GM12878 (cell line): ENCODE measurements at regions not wholly inside any gene's neighbourhood (a gene's known extent, or its start where the extent isn't known, plus 50 kb on each side); places are given as distances from the start of the nearest gene placed in this dataset.

ENCODE experiments used
- ATAC-seq: fragments of 200-7000 bp; cut with Tn5 transposase; 3 replicates; pipeline ENCODE4 v1.9.1; 2020; ENCODE audit warnings: mild to moderate bottlenecking, moderate library complexity
- BruUV-seq: library from RNA; stranded (reverse); fragments of 400-500 nt; replicated peaks from 2 replicates; lab custom pipeline; 2021; lab: Mats Ljungman, UMichigan
- CTCF ChIA-PET: fragments of 300-600 bp; sonication (Branson Sonifier 250); formaldehyde crosslinking; extraction: SDS; loops from one replicate; lab custom pipeline; 2021; ENCODE audit warnings: inconsistent platforms; lab: Yijun Ruan, JAX
- POLR2A ChIA-PET: fragments of 350-600 bp; formaldehyde crosslinking; extraction: SDS; loops from one replicate; lab custom pipeline; 2021; ENCODE audit warnings: inconsistent platforms; lab: Charles Lee
- RAD21 ChIA-PET: fragments of 300-600 bp; sonication (Branson Sonifier 250); formaldehyde crosslinking; loops from one replicate; lab custom pipeline; 2023; ENCODE audit warnings: antibody characterized with exemption; ENCODE audit not compliant: unreplicated experiment; lab: Charles Lee
- SMC1A ChIA-PET: fragments of 300-600 bp; sonication (Branson Sonifier 250); formaldehyde crosslinking; loops from one replicate; lab custom pipeline; 2023; ENCODE audit not compliant: unreplicated experiment, uncharacterized antibody; lab: Charles Lee
- DNase-seq: peaks from one replicate; pipeline ENCODE4 v3.0.0-alpha.2; 2011; ENCODE audit warnings: low read depth, low spot score
- FAIRE-seq: peaks from 3 replicates; lab custom pipeline; 2011; peaks lifted over from hg19 to GRCh38; lab: Jason Lieb, UNC
- H2AFZ ChIP-seq: 2 replicates; pipeline ENCODE4 v1.6.0; 2011; ENCODE audit warnings: low read depth, low read length, control low read depth; ENCODE audit not compliant: control insufficient read depth
- H3K27ac ChIP-seq: 2 replicates; pipeline ENCODE4 v1.5.1; 2011; ENCODE audit warnings: control low read depth; ENCODE audit not compliant: control insufficient read depth, insufficient read depth
- H3K27me3 ChIP-seq, 2 experiments: replicated peaks in 1 of 2; 2 replicates each; pipeline versions ENCODE4 v1.6.0 to v1.6.1; 2011; ENCODE audit warnings: low read length in 1 of 2; ENCODE audit not compliant: control insufficient read depth in 2 of 2, insufficient read depth in 2 of 2
- H3K36me3 ChIP-seq, 2 experiments: 2 replicates each; pipeline ENCODE4 v1.5.1; 2011; ENCODE audit warnings: low read length in 1 of 2; ENCODE audit not compliant: control insufficient read depth in 2 of 2, insufficient read depth in 2 of 2
- H3K4me1 ChIP-seq: 2 replicates; pipeline ENCODE4 v1.6.1; 2011; ENCODE audit warnings: mild to moderate bottlenecking, low read length, moderate library complexity, mixed read lengths; ENCODE audit not compliant: control insufficient read depth, insufficient read depth
- H3K4me2 ChIP-seq: 2 replicates; pipeline ENCODE4 v1.6.0; 2011; ENCODE audit warnings: control low read depth; ENCODE audit not compliant: control insufficient read depth, insufficient read depth
- H3K4me3 ChIP-seq: fragments of 200-600 bp; sonication (generic); 2 replicates; pipeline ENCODE4 v1.5.1; 2016
- H3K79me2 ChIP-seq: 2 replicates; pipeline ENCODE4 v1.6.0; 2011; ENCODE audit warnings: low read length; ENCODE audit not compliant: control insufficient read depth, insufficient read depth
- H3K9ac ChIP-seq: 2 replicates; pipeline ENCODE4 v1.8.0; 2011; ENCODE audit warnings: low read length, control low read depth, mixed read lengths; ENCODE audit not compliant: control insufficient read depth, insufficient read depth
- H3K9me3 ChIP-seq: replicated peaks from 3 replicates; pipeline ENCODE4 v1.5.1; 2011; ENCODE audit warnings: mild to moderate bottlenecking, low read length; ENCODE audit not compliant: control insufficient read depth, insufficient read depth
- H4K20me1 ChIP-seq: 2 replicates; pipeline ENCODE4 v1.6.0; 2011; ENCODE audit not compliant: control insufficient read depth, insufficient read depth
- HCFC1 ChIP-seq: fragments of 150-350 bp; IDR thresholded peaks from 2 replicates; pipeline ENCODE4 v1.6.1; 2014; ENCODE audit warnings: low read length
- HDGF ChIP-seq: fragments of 450-650 bp; IDR thresholded peaks from 2 replicates; pipeline ENCODE4 v1.6.1; 2016; ENCODE audit warnings: antibody characterized with exemption
- IKZF1 ChIP-seq: fragments of 450-650 bp; conservative IDR thresholded peaks from 2 replicates; pipeline ENCODE4 v1.6.1; 2017; ENCODE audit warnings: antibody characterized with exemption, mild to moderate bottlenecking
- JUNB ChIP-seq: IDR thresholded peaks from 2 replicates; pipeline ENCODE4 v1.6.1; 2016; ENCODE audit warnings: antibody characterized with exemption, mild to moderate bottlenecking
- KDM1A ChIP-seq: fragments of 200-600 bp; sonication (generic); IDR thresholded peaks from 2 replicates; pipeline ENCODE4 v1.6.1; 2016; ENCODE audit warnings: borderline replicate concordance
- LARP7 ChIP-seq: fragments of 450-650 bp; IDR thresholded peaks from 2 replicates; pipeline ENCODE4 v1.6.1; 2017; ENCODE audit warnings: mild to moderate bottlenecking
- MYB ChIP-seq: fragments of 150-350 bp; IDR thresholded peaks from 2 replicates; pipeline ENCODE4 v1.6.1; 2014; ENCODE audit warnings: mild to moderate bottlenecking, low read depth, low read length, borderline replicate concordance
- NFYB ChIP-seq: IDR thresholded peaks from 2 replicates; pipeline ENCODE4 v1.6.1; 2011; ENCODE audit warnings: low read depth, mild to moderate bottlenecking, low read length, improper control_type of control experiment, moderate library complexity; ENCODE audit not compliant: insufficient read depth
- RB1 ChIP-seq: fragments of 450-650 bp; formaldehyde crosslinking; IDR thresholded peaks from 2 replicates; pipeline ENCODE4 v1.6.1; 2017; ENCODE audit warnings: mild to moderate bottlenecking, borderline replicate concordance
- RFX5 ChIP-seq: IDR thresholded peaks from 2 replicates; pipeline ENCODE4 v1.6.1; 2011; ENCODE audit warnings: low read depth, low read length, improper control_type of control experiment
- SMAD1 ChIP-seq: fragments of 450-650 bp; IDR thresholded peaks from 2 replicates; pipeline ENCODE4 v1.6.1; 2018; ENCODE audit warnings: mild to moderate bottlenecking, low read depth; ENCODE audit not compliant: partially characterized antibody
- SUZ12 ChIP-seq: fragments of 200-600 bp; sonication (generic); IDR thresholded peaks from one replicate; pipeline ENCODE4 v1.6.1; 2018; ENCODE audit warnings: antibody characterized with exemption, mild to moderate bottlenecking; ENCODE audit not compliant: unreplicated experiment
- TCF7 ChIP-seq: IDR thresholded peaks from 2 replicates; pipeline ENCODE4 v1.6.1; 2014; ENCODE audit warnings: antibody characterized with exemption, borderline replicate concordance
- WGBS: methylation state at CpG from one replicate; pipeline ENCODE4 v1.1.6; 2016; ENCODE audit warnings: low lambda C conversion rate; ENCODE audit not compliant: insufficient replicate concordance, insufficient coverage; ENCODE audit errors: missing lambda C conversion rate; 5-methylcytosine and 5-hydroxymethylcytosine counted together
- in situ Hi-C: fragments of 300-500 bp; cut with MboI; formaldehyde crosslinking; loops from 9 replicates; pipeline ENCODE4 v1.14.3; 2018; ENCODE audit warnings: mixed read lengths
- intact Hi-C: fragments of 100-400 bp; cut with micrococcal nuclease; formaldehyde crosslinking; loops from one replicate; pipeline ENCODE4 v1.14.2; 2022; ENCODE audit not compliant: unreplicated experiment
- TF ChIP-seq, protein P1 (sequence below): IDR thresholded peaks from 2 replicates; pipeline ENCODE4 v1.6.1; 2011; ENCODE audit warnings: mild to moderate bottlenecking, low read depth, low read length, moderate library complexity; ENCODE audit not compliant: insufficient replicate concordance

DNA sequence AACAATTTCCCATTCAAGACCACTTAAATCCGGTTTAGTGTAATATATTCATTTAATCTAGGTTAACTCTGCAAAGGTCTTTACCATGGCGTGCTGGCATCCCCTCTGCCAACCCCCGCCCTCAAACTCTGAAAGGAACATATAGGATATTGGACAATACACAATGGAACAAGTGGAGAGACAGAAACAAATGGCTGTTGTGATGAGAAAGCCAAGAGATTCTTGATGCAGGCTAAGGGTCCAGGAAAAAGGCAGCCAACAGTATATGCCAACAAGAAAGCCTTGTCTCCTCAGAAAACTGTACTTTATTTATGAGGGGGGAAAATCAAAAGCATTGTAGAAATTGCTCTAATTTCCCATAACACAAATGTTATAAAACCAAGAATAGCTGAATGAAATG lies 407.3 kb upstream of the SGCG start:
- Histone ChIP-seq H3K9ac (no peak overlapping the region), H3K4me3 (no peak overlapping the region), H2AFZ (no peak overlapping the region), H3K4me2 (no peak overlapping the region), H4K20me1 (no peaks in the 10 kb centered on the region), H3K4me1 (no peaks in the 10 kb centered on the region), H3K36me3 (no peaks in the 10 kb centered on the region)
- intact Hi-C loops (no loop called here), in situ Hi-C loops (no loop called here)
- POLR2A ChIA-PET: no interaction called here
- SMC1A ChIA-PET: no interaction called here
- CTCF ChIA-PET: no interaction called here
- TF ChIP-seq NFYB: no peak
- TF ChIP-seq, protein P1, sequence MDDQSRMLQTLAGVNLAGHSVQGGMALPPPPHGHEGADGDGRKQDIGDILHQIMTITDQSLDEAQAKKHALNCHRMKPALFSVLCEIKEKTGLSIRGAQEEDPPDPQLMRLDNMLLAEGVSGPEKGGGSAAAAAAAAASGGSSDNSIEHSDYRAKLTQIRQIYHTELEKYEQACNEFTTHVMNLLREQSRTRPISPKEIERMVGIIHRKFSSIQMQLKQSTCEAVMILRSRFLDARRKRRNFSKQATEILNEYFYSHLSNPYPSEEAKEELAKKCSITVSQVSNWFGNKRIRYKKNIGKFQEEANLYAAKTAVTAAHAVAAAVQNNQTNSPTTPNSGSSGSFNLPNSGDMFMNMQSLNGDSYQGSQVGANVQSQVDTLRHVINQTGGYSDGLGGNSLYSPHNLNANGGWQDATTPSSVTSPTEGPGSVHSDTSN: no peak
- no peak for TF ChIP-seq LARP7
- TF ChIP-seq RB1: no peak
- no peak for TF ChIP-seq IKZF1
- no peak for TF ChIP-seq KDM1A
- no peak for TF ChIP-seq RFX5
- no peak for TF ChIP-seq SUZ12
- no peak for TF ChIP-seq JUNB
- TF ChIP-seq SMAD1: no peak
- TF ChIP-seq MYB: no peak
- TF ChIP-seq HCFC1: no peak
- TF ChIP-seq HDGF: no peak
- TF ChIP-seq TCF7: no peak
- TF ChIP-seq, all 136 proteins: peak for 0
- H3K27ac ChIP-seq: no peak overlapping the region
- no peaks in the 10 kb centered on the region for H3K79me2 ChIP-seq
- FAIRE-seq: no peak
- no TSS peak for BruUV-seq
- RAD21 ChIA-PET: no interaction called here
- DNase-seq: no peak
- H3K27me3 ChIP-seq: no peaks in the 10 kb centered on the region
- no peaks in the 10 kb centered on the region for H3K9me3 ChIP-seq
- 1% methylated on average over 3 of the region's 3 CpGs for WGBS
- ATAC-seq: no peak
